OCI-LY3 (cell line): ENCODE measurements at regions not wholly inside any gene's neighbourhood (a gene's known extent, or its start where the extent isn't known, plus 50 kb on each side); places are given as distances from the start of the nearest gene placed in this dataset.

Experiments
- H2AFZ ChIP-seq: fragments of 200-600, 300-600 bp; shearing (Covaris generic); 2 replicates; pipeline ENCODE4 v1.6.0; 2014; ENCODE audit warnings: antibody characterized with exemption, low read depth, low read length
- H3K27ac ChIP-seq: fragments of 200-600, 300-600 bp; sonication (generic); 2 replicates; pipeline ENCODE4 v1.5.1; 2014; ENCODE audit warnings: mild to moderate bottlenecking, low read length, moderate library complexity, mixed read lengths
- H3K27me3 ChIP-seq: fragments of 200-600, 300-600 bp; sonication (generic); 2 replicates; pipeline ENCODE4 v1.6.1; 2014; ENCODE audit warnings: low read depth, low read length, mixed read lengths
- H3K36me3 ChIP-seq: fragments of 200-600, 300-600 bp; sonication (generic); replicated peaks from 2 replicates; pipeline ENCODE3; 2014; ENCODE audit warnings: low read depth, low read length, mixed read lengths
- H3K4me1 ChIP-seq: fragments of 300-600, 200-600 bp; sonication (generic); 2 replicates; pipeline ENCODE4 v1.6.1; 2014; ENCODE audit warnings: low read length, mixed read lengths
- H3K4me2 ChIP-seq: fragments of 200-600, 300-600 bp; sonication (generic); 2 replicates; pipeline ENCODE4 v1.6.1; 2014; ENCODE audit warnings: low read length, mixed read lengths
- H3K4me3 ChIP-seq: fragments of 300-600, 200-600 bp; sonication (generic); 2 replicates; pipeline ENCODE4 v1.5.1; 2014; ENCODE audit warnings: antibody characterized with exemption, mild to moderate bottlenecking, low read length, moderate library complexity
- H3K79me2 ChIP-seq: fragments of 300-600, 200-600 bp; shearing (Covaris generic); 2 replicates; pipeline ENCODE4 v1.6.1; 2014; ENCODE audit warnings: mild to moderate bottlenecking, low read length, mixed read lengths
- H3K9ac ChIP-seq: fragments of 300-600, 200-600 bp; shearing (Covaris generic); 2 replicates; pipeline ENCODE4 v1.6.0; 2014; ENCODE audit warnings: mild to moderate bottlenecking, low read length, moderate library complexity
- H3K9me3 ChIP-seq: fragments of 200-600, 300-600 bp; shearing (Covaris generic); 2 replicates; pipeline ENCODE4 v1.6.1; 2014; ENCODE audit warnings: low read length, mixed read lengths; ENCODE audit not compliant: insufficient read depth
- H4K20me1 ChIP-seq: fragments of 200-600, 300-600 bp; sonication (generic); 2 replicates; pipeline ENCODE4 v1.6.1; 2016; ENCODE audit warnings: low read length, mixed read lengths; ENCODE audit not compliant: insufficient read depth
- EZH2phosphoT487 ChIP-seq: fragments of 200-600 bp; shearing (Covaris generic); IDR thresholded peaks from 2 replicates; pipeline ENCODE4 v1.6.1; 2018; ENCODE audit warnings: antibody characterized with exemption, mixed run types, low read depth
- TF ChIP-seq, protein P1 (sequence below): fragments of 200-600, 300-600 bp; sonication (generic); IDR thresholded peaks from 2 replicates; pipeline ENCODE4 v1.5.1; 2014; ENCODE audit warnings: antibody characterized with exemption, low read length, low read depth

DNA sequence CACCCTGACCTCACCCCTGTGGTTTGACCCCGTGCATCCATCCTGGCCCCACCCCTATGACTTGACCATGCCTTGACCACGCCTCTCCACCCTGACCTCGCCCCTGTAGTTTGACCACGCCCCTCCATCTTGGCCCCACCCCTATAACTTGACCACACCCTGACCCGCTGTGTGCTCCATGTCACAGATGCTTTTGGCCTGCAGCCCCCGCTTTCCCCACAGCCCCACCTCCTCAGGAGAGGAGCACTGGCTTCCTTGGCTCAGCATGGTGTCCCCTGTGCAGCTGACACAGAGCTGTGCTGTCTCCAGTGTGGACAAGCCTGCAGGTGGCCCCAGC lies 269.9 kb upstream of the SFSWAP start:
- H3K27ac ChIP-seq, result no peak overlapping the region
- H4K20me1 ChIP-seq, result no peaks in the 10 kb centered on the region
- H3K9ac ChIP-seq, result no peak overlapping the region
- H3K4me3 ChIP-seq, result no peak overlapping the region
- no peaks in the 10 kb centered on the region for H3K36me3 ChIP-seq
- no peaks in the 10 kb centered on the region for H3K9me3 ChIP-seq
- H3K4me2 ChIP-seq, result no peak overlapping the region
- TF ChIP-seq, protein P1, sequence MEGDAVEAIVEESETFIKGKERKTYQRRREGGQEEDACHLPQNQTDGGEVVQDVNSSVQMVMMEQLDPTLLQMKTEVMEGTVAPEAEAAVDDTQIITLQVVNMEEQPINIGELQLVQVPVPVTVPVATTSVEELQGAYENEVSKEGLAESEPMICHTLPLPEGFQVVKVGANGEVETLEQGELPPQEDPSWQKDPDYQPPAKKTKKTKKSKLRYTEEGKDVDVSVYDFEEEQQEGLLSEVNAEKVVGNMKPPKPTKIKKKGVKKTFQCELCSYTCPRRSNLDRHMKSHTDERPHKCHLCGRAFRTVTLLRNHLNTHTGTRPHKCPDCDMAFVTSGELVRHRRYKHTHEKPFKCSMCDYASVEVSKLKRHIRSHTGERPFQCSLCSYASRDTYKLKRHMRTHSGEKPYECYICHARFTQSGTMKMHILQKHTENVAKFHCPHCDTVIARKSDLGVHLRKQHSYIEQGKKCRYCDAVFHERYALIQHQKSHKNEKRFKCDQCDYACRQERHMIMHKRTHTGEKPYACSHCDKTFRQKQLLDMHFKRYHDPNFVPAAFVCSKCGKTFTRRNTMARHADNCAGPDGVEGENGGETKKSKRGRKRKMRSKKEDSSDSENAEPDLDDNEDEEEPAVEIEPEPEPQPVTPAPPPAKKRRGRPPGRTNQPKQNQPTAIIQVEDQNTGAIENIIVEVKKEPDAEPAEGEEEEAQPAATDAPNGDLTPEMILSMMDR, result no peak
- TF ChIP-seq EZH2phosphoT487, result no peak
- H2AFZ ChIP-seq, result no peak overlapping the region
- peaks cover 22% of the 10 kb centered on the region for H3K4me1 ChIP-seq
- H3K27me3 ChIP-seq, result no peaks in the 10 kb centered on the region
- H3K79me2 ChIP-seq, result no peaks in the 10 kb centered on the region

DNA sequence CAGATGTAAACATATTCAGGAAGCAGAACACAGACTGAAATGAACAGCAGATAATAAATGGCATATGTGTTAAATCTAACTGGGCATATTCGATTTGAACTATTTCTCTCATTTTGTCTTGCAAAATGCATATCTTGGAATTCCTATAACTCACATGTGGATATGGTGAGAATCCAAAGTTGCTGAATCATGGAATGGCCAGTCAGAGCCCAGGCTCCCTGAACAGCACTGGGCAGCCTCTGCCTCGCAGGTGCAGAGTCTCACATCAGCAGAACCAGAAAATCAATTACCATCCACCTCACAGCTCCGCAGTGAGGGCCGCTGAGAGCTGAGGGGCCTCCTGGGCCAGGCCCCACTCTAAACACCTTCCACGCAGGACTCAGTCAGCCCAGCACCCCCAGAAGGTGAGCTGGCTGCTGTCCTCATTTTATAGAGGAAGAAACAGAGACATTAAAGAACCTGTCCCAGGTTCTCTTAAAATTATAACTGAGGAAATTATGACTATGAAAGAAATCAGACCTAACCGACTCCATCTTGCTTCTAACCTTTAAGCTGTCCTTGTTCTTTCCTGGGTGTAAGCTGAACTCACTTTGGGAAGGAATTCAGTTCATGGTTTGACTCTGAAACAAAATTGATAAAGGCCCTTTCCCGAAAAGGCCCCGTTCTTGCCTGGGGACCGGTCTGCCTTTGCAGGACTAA lies 269.1 kb upstream of the SFSWAP start:
- H3K27ac ChIP-seq, result no peak overlapping the region
- no peak for TF ChIP-seq EZH2phosphoT487
- TF ChIP-seq, protein P1, result no peak
- H3K9me3 ChIP-seq, result no peaks in the 10 kb centered on the region
- peaks cover 22% of the 10 kb centered on the region for H3K4me1 ChIP-seq
- no peak overlapping the region for H3K9ac ChIP-seq
- H2AFZ ChIP-seq, result no peak overlapping the region
- H4K20me1 ChIP-seq, result no peaks in the 10 kb centered on the region
- H3K79me2 ChIP-seq, result no peaks in the 10 kb centered on the region
- no peak overlapping the region for H3K4me2 ChIP-seq
- H3K36me3 ChIP-seq, result no peaks in the 10 kb centered on the region
- H3K27me3 ChIP-seq, result no peaks in the 10 kb centered on the region
- no peak overlapping the region for H3K4me3 ChIP-seq

DNA sequence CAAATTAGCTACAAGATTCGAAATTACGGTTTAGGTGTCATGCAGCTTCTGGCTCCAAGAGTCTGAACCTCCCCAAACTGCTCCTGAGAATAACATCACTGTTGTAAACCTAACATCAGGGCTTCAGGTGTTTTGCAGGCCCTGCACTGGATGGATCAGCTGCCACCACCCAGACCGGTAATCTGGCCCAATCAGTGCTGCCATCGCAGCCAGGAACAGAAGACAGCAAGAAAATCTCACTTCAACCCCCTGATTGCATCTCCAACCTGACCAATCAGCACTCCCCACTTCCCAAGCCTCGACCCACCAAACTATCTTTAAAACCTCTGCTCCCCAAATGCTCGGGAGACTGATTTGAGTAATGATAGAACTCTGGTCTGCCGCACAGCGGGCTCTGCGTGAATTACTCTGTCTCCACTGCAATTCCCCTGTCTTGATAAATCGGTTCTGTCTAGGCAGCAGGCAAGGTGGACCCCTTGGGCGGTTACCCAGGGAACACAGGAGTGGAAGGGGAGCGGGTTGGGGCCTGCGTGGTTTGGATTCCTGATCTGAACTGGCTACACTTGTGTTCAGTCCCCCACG lies 268.5 kb upstream of the SFSWAP start:
- Histone ChIP-seq H4K20me1 (no peaks in the 10 kb centered on the region), H3K4me2 (no peak overlapping the region), H3K9ac (no peak overlapping the region), H3K4me3 (no peak overlapping the region), H3K4me1 (peaks cover 20% of the 10 kb centered on the region), H2AFZ (no peak overlapping the region), H3K27ac (no peak overlapping the region), H3K9me3 (no peaks in the 10 kb centered on the region), H3K27me3 (no peaks in the 10 kb centered on the region), H3K79me2 (no peaks in the 10 kb centered on the region), H3K36me3 (no peaks in the 10 kb centered on the region)
- TF ChIP-seq, protein P1, result no peak
- no peak for TF ChIP-seq EZH2phosphoT487

DNA sequence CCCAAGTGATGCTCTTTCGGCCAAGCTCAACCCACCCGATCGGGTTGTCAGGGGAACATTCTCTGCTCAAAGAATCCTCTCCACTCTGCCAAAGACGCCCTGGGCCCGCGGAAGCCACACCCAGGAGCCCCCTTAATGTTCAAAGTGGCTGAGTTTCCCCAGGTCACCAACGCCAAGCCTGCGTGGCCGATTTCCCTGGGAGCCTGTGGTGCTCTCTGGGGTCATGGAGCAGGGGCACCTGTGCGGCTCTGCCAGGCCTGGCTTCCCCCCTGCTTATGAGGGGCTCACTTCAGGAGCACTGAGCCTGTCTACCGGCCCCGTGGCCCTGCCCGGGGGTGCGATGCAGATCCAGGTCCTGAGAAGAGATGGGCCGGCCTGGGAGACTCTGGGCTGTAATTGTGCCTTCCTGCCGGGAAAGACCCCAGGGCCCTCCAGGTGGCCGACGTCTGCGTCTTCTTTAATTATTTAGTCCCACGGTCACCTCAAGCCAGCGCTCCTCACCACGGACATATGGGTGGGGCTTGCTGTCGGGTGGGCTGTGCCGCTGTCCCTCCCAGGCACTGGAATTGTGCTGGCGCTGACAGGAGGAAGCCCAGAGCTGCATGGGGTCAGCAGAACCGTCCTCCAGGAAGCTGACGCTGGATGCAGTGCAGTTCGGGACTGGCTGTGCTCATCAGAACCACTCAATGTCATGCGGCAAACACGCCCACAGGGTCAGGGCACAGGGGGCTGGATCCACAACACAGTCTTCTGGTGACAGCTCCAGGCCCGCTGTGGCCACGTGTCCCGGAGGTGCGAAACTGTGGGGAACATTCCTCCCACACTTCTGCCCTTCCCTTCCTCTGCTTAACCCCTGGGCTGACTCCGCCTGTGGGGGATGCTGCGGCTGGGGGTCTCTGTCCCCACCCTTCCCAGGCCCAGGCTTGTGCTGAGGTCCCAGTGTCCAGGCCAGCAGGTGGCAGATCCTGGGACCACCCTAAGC lies 267.6 kb upstream of the SFSWAP start:
- H4K20me1 ChIP-seq, result no peaks in the 10 kb centered on the region
- H3K4me1 ChIP-seq, result peaks cover 20% of the 10 kb centered on the region
- no peak overlapping the region for H2AFZ ChIP-seq
- TF ChIP-seq EZH2phosphoT487, result no peak
- TF ChIP-seq, protein P1, result no peak
- H3K9ac ChIP-seq, result no peak overlapping the region
- H3K4me3 ChIP-seq, result no peak overlapping the region
- H3K27me3 ChIP-seq, result no peaks in the 10 kb centered on the region
- H3K36me3 ChIP-seq, result no peaks in the 10 kb centered on the region
- no peaks in the 10 kb centered on the region for H3K9me3 ChIP-seq
- no peak overlapping the region for H3K4me2 ChIP-seq
- no peaks in the 10 kb centered on the region for H3K79me2 ChIP-seq
- no peak overlapping the region for H3K27ac ChIP-seq
